HPDE6-E6E7 (cell line): ENCODE measurements at regions not wholly inside any gene's neighbourhood (a gene's known extent, or its start where the extent isn't known, plus 50 kb on each side); places are given as distances from the start of the nearest gene placed in this dataset.
A peak's percentile ranks its signal among the peaks of the same experiment; 100 is the strongest.

ENCODE experiments used
- DNase-seq: peaks from one replicate; pipeline ENCODE4 v3.0.0; 2011; ENCODE audit warnings: missing footprints; ENCODE audit errors: extremely low spot score

GRCh38 chr10:110398419-110399105 lies 93.8 kb upstream of the SMNDC1 start:
- peak; percentile 95 for DNase-seq

GRCh38 chr10:110399106-110399964 lies 94.6 kb upstream of the SMNDC1 start:
- peak; percentile 86 for DNase-seq

- no peak for DNase-seq
Measured at GRCh38 chr10:110399965-110400933, 95.5 kb upstream of the SMNDC1 start.

GRCh38 chr10:110401401-110402076 lies 96.2 kb upstream of the DUSP5 start:
- no peak for DNase-seq

- no peak for DNase-seq
Measured at GRCh38 chr10:110402077-110402416, 95.7 kb upstream of the DUSP5 start.

GRCh38 chr10:110403593-110403992 lies 94.1 kb upstream of the DUSP5 start:
- no peak for DNase-seq

GRCh38 chr10:110404413-110404812 lies 93.3 kb upstream of the DUSP5 start:
- DNase-seq, result no peak

GRCh38 chr10:110404825-110405224 lies 92.9 kb upstream of the DUSP5 start:
- DNase-seq, result no peak

- no peak for DNase-seq
Measured at GRCh38 chr10:110405380-110405779, 92.3 kb upstream of the DUSP5 start.

- no peak for DNase-seq
Measured at GRCh38 chr10:110407301-110408170, 90.2 kb upstream of the DUSP5 start.

GRCh38 chr10:110408203-110408871 lies 89.4 kb upstream of the DUSP5 start:
- DNase-seq, result peak; percentile 59

- DNase-seq, result no peak
Measured at GRCh38 chr10:110408943-110409342, 88.8 kb upstream of the DUSP5 start.

- DNase-seq, result no peak
Measured at GRCh38 chr10:110409488-110409887, 88.2 kb upstream of the DUSP5 start.

- DNase-seq, result no peak
Measured at GRCh38 chr10:110409926-110410325, 87.8 kb upstream of the DUSP5 start.

- peak; percentile 95 for DNase-seq
Measured at GRCh38 chr10:110410329-110411046, 87.2 kb upstream of the DUSP5 start.

- no peak for DNase-seq
Measured at GRCh38 chr10:110411047-110411410, 86.7 kb upstream of the DUSP5 start.

GRCh38 chr10:110413049-110413783 lies 84.5 kb upstream of the DUSP5 start:
- DNase-seq, result no peak

- DNase-seq, result no peak
Measured at GRCh38 chr10:110413903-110414547, 83.7 kb upstream of the DUSP5 start.
